Calu3 (cell line): ENCODE measurements at regions not wholly inside any gene's neighbourhood (a gene's known extent, or its start where the extent isn't known, plus 50 kb on each side); places are given as distances from the start of the nearest gene placed in this dataset.
A peak's percentile ranks its signal among the peaks of the same experiment; 100 is the strongest.

ENCODE experiments used
- BruUV-seq: library from RNA; stranded (reverse); fragments of 400-500 nt; replicated peaks from 2 replicates; lab custom pipeline; 2021; lab: Mats Ljungman, UMichigan
- CTCF ChIA-PET: fragments of 300-600 bp; sonication (Branson Sonifier 250); formaldehyde crosslinking; loops from one replicate; lab custom pipeline; 2022; ENCODE audit warnings: antibody characterized with exemption; lab: Charles Lee
- DNase-seq: peaks from one replicate; pipeline ENCODE4 v3.0.0; 2022
- H3K27ac Mint-ChIP-seq: one replicate; pipeline ENCODE4 v1.8.0; 2022; ENCODE audit warnings: mixed read lengths; ENCODE audit not compliant: unreplicated experiment
- H3K27me3 Mint-ChIP-seq: one replicate; pipeline ENCODE4 v1.8.0; 2022; ENCODE audit warnings: mixed read lengths; ENCODE audit not compliant: unreplicated experiment
- H3K36me3 Mint-ChIP-seq: one replicate; pipeline ENCODE4 v1.8.0; 2022; ENCODE audit warnings: mild to moderate bottlenecking, moderate library complexity, mixed read lengths; ENCODE audit not compliant: insufficient read depth, unreplicated experiment
- H3K4me1 Mint-ChIP-seq: one replicate; pipeline ENCODE4 v1.8.0; 2022; ENCODE audit warnings: mild to moderate bottlenecking, low read depth, mixed read lengths; ENCODE audit not compliant: unreplicated experiment
- H3K4me3 Mint-ChIP-seq: one replicate; pipeline ENCODE4 v1.8.0; 2022; ENCODE audit warnings: mild to moderate bottlenecking, low read depth, moderate library complexity, mixed read lengths; ENCODE audit not compliant: unreplicated experiment
- H3K9me3 Mint-ChIP-seq: one replicate; pipeline ENCODE4 v1.8.0; 2022; ENCODE audit warnings: low read depth, mixed read lengths; ENCODE audit not compliant: unreplicated experiment
- CTCF ChIP-seq: fragments of 200-600 bp; IDR thresholded peaks from one replicate; pipeline ENCODE4 v1.8.0; 2022; ENCODE audit warnings: antibody characterized with exemption; ENCODE audit not compliant: unreplicated experiment
- intact Hi-C: fragments of 100-400 bp; cut with micrococcal nuclease; formaldehyde crosslinking; loops from one replicate; pipeline ENCODE4 v1.10.0; 2022; ENCODE audit not compliant: unreplicated experiment

- no peak for DNase-seq
- intact Hi-C loops, result loop anchor here (1.0 to 10.0 kb wide), 4 partner anchors 282 to 1447 kb away; partner anchors contain the start of gene ESRRG
- Mint-ChIP-seq H3K27ac (no peak overlapping the region), H3K9me3 (no peaks in the 10 kb centered on the region), H3K4me1 (peaks cover under 1% of the 10 kb centered on the region), H3K36me3 (no peaks in the 10 kb centered on the region), H3K4me3 (no peak overlapping the region), H3K27me3 (peaks cover 7% of the 10 kb centered on the region)
- no TSS peak for BruUV-seq
- CTCF ChIA-PET, result interaction anchor here (0.8 kb wide), 1 partner anchor 59 kb away, joined by 3 read pairs; no protein-coding TSS in a partner anchor
- TF ChIP-seq CTCF, result peak; percentile 65
These were observed 113.7 kb upstream of the RRP15 start for GRCh38 chr1:218171302-218171893.

- TF ChIP-seq CTCF, result no peak
- Mint-ChIP-seq H3K36me3 (no peaks in the 10 kb centered on the region), H3K27ac (no peak overlapping the region), H3K4me1 (no peaks in the 10 kb centered on the region), H3K9me3 (no peaks in the 10 kb centered on the region), H3K4me3 (no peak overlapping the region), H3K27me3 (no peaks in the 10 kb centered on the region)
- BruUV-seq, result no TSS peak
- DNase-seq, result no peak
- intact Hi-C loops, result no loop called here
- CTCF ChIA-PET, result no interaction called here
These were observed 102.6 kb upstream of the RRP15 start for GRCh38 chr1:218182455-218182854.

- DNase-seq, result no peak
- CTCF ChIA-PET, result interaction anchor here (0.7 kb wide), 1 partner anchor 12 kb away, joined by 3 read pairs; no protein-coding TSS in a partner anchor
- no peak for TF ChIP-seq CTCF
- Mint-ChIP-seq H3K36me3 (no peaks in the 10 kb centered on the region), H3K4me3 (no peak overlapping the region), H3K27ac (no peak overlapping the region), H3K9me3 (peaks cover 7% of the 10 kb centered on the region), H3K4me1 (no peaks in the 10 kb centered on the region), H3K27me3 (no peaks in the 10 kb centered on the region)
- BruUV-seq, result no TSS peak
- intact Hi-C loops, result no loop called here
These were observed 84.1 kb upstream of the RRP15 start for GRCh38 chr1:218200979-218201378.

GRCh38 chr1:218201601-218202000 lies 83.5 kb upstream of the RRP15 start:
- Mint-ChIP-seq H3K27ac (no peak overlapping the region), H3K36me3 (no peaks in the 10 kb centered on the region), H3K4me3 (no peak overlapping the region), H3K27me3 (no peaks in the 10 kb centered on the region), H3K4me1 (no peaks in the 10 kb centered on the region), H3K9me3 (peaks cover 7% of the 10 kb centered on the region)
- no TSS peak for BruUV-seq
- CTCF ChIA-PET, result interaction anchor here (0.6 kb wide), 1 partner anchor 246 kb away, joined by 3 read pairs; no protein-coding TSS in a partner anchor
- TF ChIP-seq CTCF, result no peak
- DNase-seq, result no peak
- intact Hi-C loops, result no loop called here
